ENCODE measurements at regions not wholly inside any gene's neighbourhood (a gene's known extent, or its start where the extent isn't known, plus 50 kb on each side); places are given as distances from the start of the nearest gene placed in this dataset.

- TF ChIP-seq POLR2AphosphoS5 (IDR thresholded peaks at IDR 0.05): no peak
- no peak for TF ChIP-seq CTCF (IDR thresholded peaks at IDR 0.05 in 8 of 11, conservative IDR thresholded peaks at IDR 0.05 in 3 of 11)
Observed at GRCh38 chr5:12901696-12902095, 997.5 kb upstream of the CTNND2 start.
